Activated CD8-positive, alpha-beta memory T cell treated with anti-CD3 and anti-CD28 coated beads, Interleukin-2, amount 50 U/mL, for 48 hours (primary cell): ENCODE measurements at regions not wholly inside any gene's neighbourhood (a gene's known extent, or its start where the extent isn't known, plus 50 kb on each side); places are given as distances from the start of the nearest gene placed in this dataset.

ENCODE experiments used
- DNase-seq: peaks from one replicate; pipeline ENCODE4 v3.0.0-alpha.2; 2020

GRCh38 chr20:39312676-39313075 lies 350.5 kb downstream of the DHX35 start:
- DNase-seq = no peak

- DNase-seq = no peak
These were observed 349.8 kb downstream of the DHX35 start for GRCh38 chr20:39311851-39312506.

GRCh38 chr20:39310363-39310995 lies 348.3 kb downstream of the DHX35 start:
- no peak for DNase-seq

- no peak for DNase-seq
These were observed 347.3 kb downstream of the DHX35 start for GRCh38 chr20:39309458-39309857.

- no peak for DNase-seq
These were observed 340.2 kb downstream of the DHX35 start for GRCh38 chr20:39302312-39302711.

- no peak for DNase-seq
These were observed 337.6 kb downstream of the DHX35 start for GRCh38 chr20:39299783-39300182.

- DNase-seq = no peak
These were observed 336.7 kb downstream of the DHX35 start for GRCh38 chr20:39298571-39299506.

- DNase-seq = no peak
These were observed 336.0 kb downstream of the DHX35 start for GRCh38 chr20:39298121-39298520.

GRCh38 chr20:39295301-39295700 lies 333.2 kb downstream of the DHX35 start:
- no peak for DNase-seq

GRCh38 chr20:39294137-39294725 lies 332.1 kb downstream of the DHX35 start:
- DNase-seq = no peak

- DNase-seq = no peak
These were observed 330.1 kb downstream of the DHX35 start for GRCh38 chr20:39292193-39292736.

- DNase-seq = no peak
These were observed 329.2 kb downstream of the DHX35 start for GRCh38 chr20:39291301-39291700.

GRCh38 chr20:39290575-39290974 lies 328.4 kb downstream of the DHX35 start:
- no peak for DNase-seq

GRCh38 chr20:39289831-39290230 lies 327.7 kb downstream of the DHX35 start:
- no peak for DNase-seq

GRCh38 chr20:39289316-39289715 lies 327.2 kb downstream of the DHX35 start:
- DNase-seq = no peak

- no peak for DNase-seq
These were observed 321.3 kb downstream of the DHX35 start for GRCh38 chr20:39283464-39283863.

- DNase-seq = no peak
These were observed 320.5 kb downstream of the DHX35 start for GRCh38 chr20:39282619-39283092.

- DNase-seq = no peak
These were observed 318.7 kb downstream of the DHX35 start for GRCh38 chr20:39280875-39281274.

- DNase-seq = no peak
These were observed 316.2 kb downstream of the DHX35 start for GRCh38 chr20:39278230-39278788.

GRCh38 chr20:39277185-39277584 lies 315.0 kb downstream of the DHX35 start:
- DNase-seq = no peak

- no peak for DNase-seq
These were observed 308.9 kb downstream of the DHX35 start for GRCh38 chr20:39270837-39271604.
